ENCODE measurements at regions not wholly inside any gene's neighbourhood (a gene's known extent, or its start where the extent isn't known, plus 50 kb on each side); places are given as distances from the start of the nearest gene placed in this dataset.
"Not testable (repeated sequence)": the region's sequence is repeated elsewhere in the genome, so short reads cannot be mapped to it uniquely, and the experiment has no call there.

DNA sequence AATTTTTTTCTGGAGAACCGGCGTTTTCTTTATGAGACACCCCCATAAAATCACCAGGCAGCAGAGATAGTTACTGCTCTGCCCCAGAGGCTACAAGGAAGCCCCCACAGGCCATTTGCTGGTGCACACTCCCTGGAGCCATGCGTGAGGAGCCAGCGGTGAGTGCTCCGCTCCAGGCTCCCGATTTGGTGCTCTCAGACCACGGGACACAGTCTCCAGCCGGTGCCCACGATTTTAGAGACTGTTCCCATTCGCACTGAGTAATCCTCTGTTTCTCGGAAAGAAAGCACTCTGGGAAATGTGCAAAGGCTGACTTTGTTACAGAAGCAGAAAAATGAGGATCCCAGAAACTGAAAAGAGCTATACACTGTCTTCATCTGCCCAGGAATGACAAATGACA lies 104.9 kb downstream of the RNASET2 start:
- TF ChIP-seq, protein P1, sequence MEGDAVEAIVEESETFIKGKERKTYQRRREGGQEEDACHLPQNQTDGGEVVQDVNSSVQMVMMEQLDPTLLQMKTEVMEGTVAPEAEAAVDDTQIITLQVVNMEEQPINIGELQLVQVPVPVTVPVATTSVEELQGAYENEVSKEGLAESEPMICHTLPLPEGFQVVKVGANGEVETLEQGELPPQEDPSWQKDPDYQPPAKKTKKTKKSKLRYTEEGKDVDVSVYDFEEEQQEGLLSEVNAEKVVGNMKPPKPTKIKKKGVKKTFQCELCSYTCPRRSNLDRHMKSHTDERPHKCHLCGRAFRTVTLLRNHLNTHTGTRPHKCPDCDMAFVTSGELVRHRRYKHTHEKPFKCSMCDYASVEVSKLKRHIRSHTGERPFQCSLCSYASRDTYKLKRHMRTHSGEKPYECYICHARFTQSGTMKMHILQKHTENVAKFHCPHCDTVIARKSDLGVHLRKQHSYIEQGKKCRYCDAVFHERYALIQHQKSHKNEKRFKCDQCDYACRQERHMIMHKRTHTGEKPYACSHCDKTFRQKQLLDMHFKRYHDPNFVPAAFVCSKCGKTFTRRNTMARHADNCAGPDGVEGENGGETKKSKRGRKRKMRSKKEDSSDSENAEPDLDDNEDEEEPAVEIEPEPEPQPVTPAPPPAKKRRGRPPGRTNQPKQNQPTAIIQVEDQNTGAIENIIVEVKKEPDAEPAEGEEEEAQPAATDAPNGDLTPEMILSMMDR (IDR thresholded peaks at IDR 0.05): no peak
- no peak overlapping the region for H3K4me3 ChIP-seq
- no peaks in the 10 kb centered on the region for H3K9me3 ChIP-seq
- no peaks in the 10 kb centered on the region for H3K27me3 ChIP-seq
- no peak overlapping the region for H3K27ac ChIP-seq
- DNase-seq (no peak), ATAC-seq (no peak)
- no peaks in the 10 kb centered on the region for H3K4me1 ChIP-seq
- H3K36me3 ChIP-seq: no peaks in the 10 kb centered on the region
- intact Hi-C loops (cut with DNase I): no loop called here

DNA sequence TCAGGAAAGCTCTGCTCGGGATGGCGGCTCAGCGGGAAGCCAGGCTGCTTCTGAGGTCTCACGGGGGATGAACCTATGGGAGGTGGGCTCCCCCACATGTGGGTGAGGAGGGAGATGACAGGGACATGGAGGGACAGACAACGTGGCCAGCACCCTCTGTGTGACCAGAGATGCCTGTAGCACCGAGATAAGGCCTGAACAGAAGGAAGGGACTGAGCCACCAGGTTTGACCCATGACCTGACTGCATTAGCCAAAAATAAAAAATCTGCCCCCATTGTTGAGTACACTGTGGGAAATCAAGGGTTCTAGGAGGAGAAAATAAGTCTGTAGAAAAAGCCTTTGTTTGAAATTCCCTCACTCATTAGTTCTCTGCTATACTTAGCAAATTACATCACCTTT lies 105.7 kb downstream of the RNASET2 start:
- TF ChIP-seq, protein P1 (IDR thresholded peaks at IDR 0.05): no peak
- Histone ChIP-seq H3K36me3 (no peaks in the 10 kb centered on the region), H3K9me3 (no peaks in the 10 kb centered on the region), H3K27me3 (no peaks in the 10 kb centered on the region), H3K27ac (no peak overlapping the region), H3K4me1 (no peaks in the 10 kb centered on the region), H3K4me3 (no peak overlapping the region)
- no peak for ATAC-seq
- intact Hi-C loops (cut with DNase I): no loop called here
- DNase-seq: no peak

DNA sequence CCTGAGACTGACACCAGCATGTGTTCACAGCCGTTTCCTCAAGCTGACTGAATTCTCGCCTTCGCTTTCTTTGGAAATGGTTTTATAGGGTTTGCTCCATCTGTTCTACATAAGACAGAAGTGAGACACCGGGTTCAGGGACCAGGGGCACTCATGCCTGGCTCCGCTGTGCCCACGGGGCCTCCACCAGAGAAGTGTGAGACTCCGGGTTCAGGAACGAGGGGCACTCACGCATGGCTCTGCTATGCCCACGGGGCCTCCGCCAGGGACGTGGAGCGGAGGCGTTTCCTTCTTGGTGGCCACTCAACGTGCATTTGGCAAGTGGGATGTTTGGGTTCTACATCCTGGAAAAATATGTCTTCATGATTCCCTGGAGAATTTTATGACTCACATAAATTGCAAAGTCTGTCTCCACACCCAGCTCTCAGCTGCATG lies 106.6 kb downstream of the RNASET2 start:
- DNase-seq (no peak), ATAC-seq (no peak)
- no peaks in the 10 kb centered on the region for H3K36me3 ChIP-seq
- TF ChIP-seq, protein P1 (IDR thresholded peaks at IDR 0.05): no peak
- intact Hi-C loops (cut with DNase I): no loop called here
- no peaks in the 10 kb centered on the region for H3K9me3 ChIP-seq
- no peaks in the 10 kb centered on the region for H3K27me3 ChIP-seq
- no peaks in the 10 kb centered on the region for H3K4me1 ChIP-seq
- no peak overlapping the region for H3K4me3 ChIP-seq
- no peak overlapping the region for H3K27ac ChIP-seq

GRCh38 chr6:166848979-166849748 lies 107.2 kb downstream of the RNASET2 start:
- H3K27me3 ChIP-seq: no peaks in the 10 kb centered on the region
- DNase-seq (no peak), ATAC-seq (no peak)
- no peaks in the 10 kb centered on the region for H3K4me1 ChIP-seq
- no peak overlapping the region for H3K27ac ChIP-seq
- TF ChIP-seq, protein P1 (IDR thresholded peaks at IDR 0.05): no peak
- H3K4me3 ChIP-seq: no peak overlapping the region
- no peaks in the 10 kb centered on the region for H3K36me3 ChIP-seq
- intact Hi-C loops (cut with DNase I): no loop called here
- no peaks in the 10 kb centered on the region for H3K9me3 ChIP-seq

GRCh38 chr6:166846446-166847142 lies 109.8 kb downstream of the RNASET2 start:
- ATAC-seq; intact Hi-C loops (cut with DNase I): not testable (repeated sequence)

GRCh38 chr6:166842607-166843006 lies 113.7 kb downstream of the RNASET2 start:
- intact Hi-C loops (cut with DNase I): no loop called here

More at GRCh38 chr6:166846446-166847142, 109.8 kb downstream of the RNASET2 start:
- not testable (repeated sequence) for H3K4me1 ChIP-seq, H3K27me3 ChIP-seq, H3K36me3 ChIP-seq, DNase-seq, H3K4me3 ChIP-seq, H3K27ac ChIP-seq, H3K9me3 ChIP-seq

More at GRCh38 chr6:166842607-166843006, 113.7 kb downstream of the RNASET2 start:
- DNase-seq: no peak
- Histone ChIP-seq H3K4me3 (no peak overlapping the region), H3K4me1 (no peaks in the 10 kb centered on the region), H3K36me3 (no peaks in the 10 kb centered on the region), H3K27ac (no peak overlapping the region), H3K27me3 (no peaks in the 10 kb centered on the region), H3K9me3 (no peaks in the 10 kb centered on the region)
- no peak for ATAC-seq
- TF ChIP-seq, protein P1 (IDR thresholded peaks at IDR 0.05): no peak

Measured in upper lobe of right lung (tissue), 1 donor.